Right renal cortex interstitium (tissue), 3 donors: ENCODE measurements at regions not wholly inside any gene's neighbourhood (a gene's known extent, or its start where the extent isn't known, plus 50 kb on each side); places are given as distances from the start of the nearest gene placed in this dataset.

Experiments
- DNase-seq, 3 donors: peaks; one replicate each; pipeline ENCODE4 v3.0.0-alpha.2; 2013; ENCODE audit warnings: low read depth in 3 of 3, low spot score in 2 of 3

DNA sequence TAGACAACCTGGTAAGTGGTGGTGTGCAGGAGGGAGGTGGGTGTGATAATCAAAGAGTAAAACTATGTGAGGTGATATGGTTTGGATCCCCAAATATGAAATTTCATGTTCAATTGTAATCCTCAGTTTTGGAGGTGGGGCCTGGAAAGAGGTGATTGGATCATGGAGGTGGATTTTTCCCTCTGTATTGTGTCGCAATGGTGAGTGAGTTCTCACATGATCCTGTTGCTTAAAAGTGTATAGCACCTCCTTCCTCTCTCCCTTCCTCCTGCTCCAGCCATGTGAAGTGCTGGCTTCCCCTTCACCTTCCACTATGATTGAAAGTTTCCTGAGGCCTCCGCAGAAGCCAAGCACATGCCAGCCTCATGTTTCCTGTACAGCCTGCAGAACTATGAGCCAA is 270.2 kb upstream of the FOXG1 start:
- DNase-seq = no peak

DNA sequence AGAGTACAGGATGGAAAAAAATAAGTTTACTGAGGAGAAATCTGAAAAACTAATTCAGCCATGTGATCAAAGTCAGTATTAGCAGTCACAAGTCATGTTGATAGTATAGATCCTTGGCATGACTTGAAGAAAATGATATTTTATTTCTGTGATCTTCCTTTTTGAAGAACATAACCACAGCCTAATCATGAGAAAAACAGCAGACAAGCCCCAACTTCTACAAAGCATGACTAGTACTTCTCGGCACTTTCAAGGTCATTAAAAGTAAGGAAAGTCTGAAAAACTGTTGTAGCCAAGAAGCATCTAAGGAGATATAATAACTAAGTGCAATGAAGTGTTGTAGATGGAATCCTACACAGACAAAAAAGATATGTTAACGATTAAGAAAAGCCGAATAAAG is 264.1 kb upstream of the FOXG1 start:
- no peak for DNase-seq

DNA sequence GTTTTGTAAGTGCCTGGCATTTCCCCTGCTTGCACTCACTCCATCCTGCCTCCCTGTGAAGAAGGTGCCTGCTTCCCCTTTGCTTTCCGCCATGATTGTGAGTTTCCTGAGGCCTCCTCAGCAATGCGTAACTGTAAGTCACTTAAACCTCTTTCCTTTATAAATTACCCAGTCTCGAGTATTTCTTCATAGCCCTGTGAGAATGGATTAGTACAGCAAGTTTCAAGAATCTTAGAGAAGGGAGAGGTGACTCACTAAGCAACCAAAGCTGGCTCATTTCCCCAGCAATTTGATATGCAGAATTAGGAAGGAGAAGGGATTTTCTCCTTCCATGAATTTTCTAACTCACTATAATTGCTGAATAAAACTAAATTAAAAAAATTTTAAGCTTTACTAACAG is 251.0 kb upstream of the FOXG1 start:
- DNase-seq = no peak

DNA sequence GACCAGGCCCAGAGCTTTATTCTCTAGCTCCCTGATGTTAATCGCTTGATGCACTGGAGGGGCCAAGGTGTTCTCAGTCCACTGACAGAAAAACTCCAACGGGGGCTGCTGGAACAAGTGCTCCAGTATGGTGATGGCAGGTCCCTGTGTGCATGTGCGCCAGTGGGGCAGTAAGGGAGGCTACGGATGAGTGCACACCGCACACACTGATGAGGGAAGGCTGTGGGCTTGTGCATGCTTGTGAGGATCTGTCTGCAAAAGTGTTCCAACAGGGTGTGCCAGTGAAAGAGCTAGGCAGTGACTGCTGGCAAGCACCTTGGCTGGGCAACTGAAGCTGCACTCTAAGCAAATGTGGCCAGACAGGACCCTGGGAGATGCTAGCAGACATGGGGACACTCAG is 229.7 kb upstream of the FOXG1 start:
- DNase-seq = no peak

DNA sequence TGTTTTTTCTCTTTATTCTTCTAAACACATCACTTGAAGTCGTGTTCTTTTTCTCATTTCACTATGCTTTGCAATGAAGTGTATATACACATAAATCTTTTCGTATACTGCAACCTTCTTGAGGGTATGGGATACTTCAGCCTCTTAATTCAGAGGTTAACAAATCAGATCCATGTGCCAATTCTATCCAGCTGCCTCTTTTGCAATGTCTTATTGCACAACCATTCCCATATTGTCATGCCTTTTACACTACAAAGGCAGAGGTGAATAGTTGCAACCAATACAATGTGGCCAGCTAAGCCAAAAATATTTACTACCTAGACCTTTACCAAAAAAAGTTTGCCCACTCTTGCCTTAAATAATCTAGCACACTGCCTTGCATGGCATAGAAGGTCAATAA is 224.5 kb upstream of the FOXG1 start:
- no peak for DNase-seq

DNA sequence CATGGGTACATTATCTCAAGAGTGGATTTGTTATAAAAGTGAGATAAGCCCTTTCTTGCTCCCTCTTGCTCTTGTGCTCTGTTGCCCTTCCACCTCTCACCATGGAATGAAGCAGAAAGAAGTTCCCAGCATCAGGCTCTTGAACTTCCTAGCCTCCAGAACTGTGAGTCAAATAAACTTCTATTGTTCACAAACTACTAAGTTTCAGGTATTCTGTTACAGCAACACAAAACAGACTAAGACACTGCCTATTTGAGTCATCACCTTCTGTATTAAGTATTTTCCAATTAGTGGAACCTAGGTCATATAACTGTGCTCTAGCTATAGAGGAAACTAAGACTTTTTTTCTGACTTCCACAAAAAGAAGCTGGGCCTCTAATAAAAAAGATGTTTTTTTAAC is 201.2 kb upstream of the FOXG1 start:
- no peak for DNase-seq

DNA sequence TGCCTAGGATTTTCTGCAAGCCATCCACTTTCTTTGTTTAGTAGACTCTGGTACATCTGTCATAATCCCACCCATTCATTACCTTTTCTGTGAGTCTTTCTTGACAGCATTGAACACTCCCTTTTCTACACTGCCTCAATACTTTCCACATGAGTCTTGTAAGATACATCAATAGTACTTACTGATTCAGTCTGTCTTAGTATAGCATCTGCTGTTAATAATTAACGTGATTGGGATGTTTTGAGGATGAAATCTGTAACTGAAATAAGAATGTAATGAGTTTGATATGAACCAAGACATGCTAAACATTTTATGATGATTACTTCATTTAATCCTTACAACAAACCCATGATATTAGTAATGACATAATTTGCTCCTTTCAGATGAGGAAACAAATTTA is 196.2 kb upstream of the FOXG1 start:
- DNase-seq = no peak

DNA sequence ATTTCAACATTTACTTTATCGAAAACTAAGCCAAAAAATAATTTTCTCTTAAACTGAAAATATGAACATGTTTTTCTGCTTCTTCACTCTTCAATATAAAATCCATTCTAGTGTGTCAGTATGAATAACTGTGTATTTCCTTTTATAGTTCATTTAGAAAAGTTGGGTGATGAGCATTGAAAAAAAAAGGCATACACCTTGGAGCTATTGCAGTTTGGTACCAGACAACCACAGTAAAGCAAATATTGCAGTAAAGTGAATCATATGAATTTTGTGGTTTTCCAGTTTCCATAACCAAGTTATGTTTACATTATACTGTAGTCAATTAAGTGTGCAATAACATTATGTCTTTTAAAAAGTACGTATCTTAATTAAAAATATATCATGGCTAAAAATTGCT is 195.0 kb upstream of the FOXG1 start:
- no peak for DNase-seq

DNA sequence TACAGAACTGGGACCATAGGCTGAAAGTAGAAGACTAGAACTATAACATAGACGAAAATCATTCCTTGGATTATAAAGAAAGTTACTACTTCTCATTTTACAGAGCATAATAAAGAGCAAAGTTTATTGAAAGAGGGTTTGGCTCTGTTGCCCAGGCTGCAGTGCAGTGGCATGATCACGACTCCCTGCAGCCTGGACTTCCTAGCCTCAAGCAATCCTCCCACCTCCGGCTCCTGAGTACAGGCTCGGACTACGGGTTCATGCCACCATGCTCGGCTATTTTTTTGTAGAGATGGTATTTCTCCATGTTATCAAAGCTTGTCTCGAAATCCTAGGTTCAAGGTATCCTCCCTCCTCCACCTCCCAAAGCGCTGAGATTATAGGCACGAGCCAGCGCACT is 190.1 kb upstream of the FOXG1 start:
- DNase-seq = no peak

DNA sequence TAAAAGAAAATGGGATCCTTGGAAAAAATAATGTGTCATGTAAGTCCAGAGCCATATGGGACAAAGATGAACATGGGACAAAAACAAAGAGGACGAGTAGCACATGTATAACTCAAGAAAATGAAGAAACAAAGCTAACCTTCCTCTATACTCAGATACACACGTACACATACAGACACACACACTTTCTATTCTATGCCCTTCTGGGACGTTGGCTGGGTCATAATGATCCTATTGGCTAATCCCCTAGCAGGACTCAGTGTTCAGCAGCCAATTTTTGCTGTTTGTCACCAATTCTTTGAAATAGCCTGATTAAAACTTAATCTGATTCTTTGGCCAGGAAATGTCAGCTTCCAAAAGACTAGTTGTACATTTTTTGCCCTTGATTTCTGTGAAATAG is 189.4 kb upstream of the FOXG1 start:
- no peak for DNase-seq

DNA sequence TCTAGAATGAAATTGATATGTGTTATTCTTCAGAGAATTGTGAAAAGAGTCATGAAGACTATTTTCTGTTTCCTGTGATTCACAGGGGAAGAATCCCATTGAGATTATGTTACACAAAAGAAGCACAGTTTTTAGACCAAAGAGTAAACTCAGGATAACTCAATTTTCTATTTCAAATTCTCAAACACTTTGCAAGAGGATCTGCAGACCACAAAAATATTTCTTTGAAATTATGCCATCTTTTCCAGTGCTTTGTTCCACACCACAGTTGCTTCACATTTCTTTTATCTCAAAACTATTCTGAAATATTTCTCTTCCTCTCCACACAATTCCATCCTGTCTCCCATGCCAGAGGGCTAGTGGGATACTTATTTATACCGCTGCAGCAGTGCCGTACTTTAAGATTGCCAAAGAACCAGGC is 188.9 kb upstream of the FOXG1 start:
- DNase-seq = no peak

DNA sequence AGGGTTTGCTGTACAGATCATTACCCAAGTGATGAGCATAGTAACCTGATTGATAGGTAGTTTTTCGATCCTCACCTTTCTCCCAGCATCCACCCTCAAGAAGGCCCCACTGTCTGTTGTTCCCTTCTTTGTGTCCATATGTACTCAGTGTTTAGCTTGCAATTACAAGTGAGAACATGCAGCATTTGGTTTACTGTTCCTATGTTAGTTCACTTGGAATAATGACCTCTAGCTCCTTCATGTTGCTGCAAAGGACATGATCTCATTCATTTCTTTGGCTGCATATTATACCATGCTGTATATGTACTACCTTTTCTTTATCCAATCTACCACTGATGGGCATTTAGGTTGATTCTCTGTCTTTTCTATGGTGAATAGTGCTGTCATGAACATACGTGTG is 181.6 kb upstream of the FOXG1 start:
- DNase-seq = no peak

DNA sequence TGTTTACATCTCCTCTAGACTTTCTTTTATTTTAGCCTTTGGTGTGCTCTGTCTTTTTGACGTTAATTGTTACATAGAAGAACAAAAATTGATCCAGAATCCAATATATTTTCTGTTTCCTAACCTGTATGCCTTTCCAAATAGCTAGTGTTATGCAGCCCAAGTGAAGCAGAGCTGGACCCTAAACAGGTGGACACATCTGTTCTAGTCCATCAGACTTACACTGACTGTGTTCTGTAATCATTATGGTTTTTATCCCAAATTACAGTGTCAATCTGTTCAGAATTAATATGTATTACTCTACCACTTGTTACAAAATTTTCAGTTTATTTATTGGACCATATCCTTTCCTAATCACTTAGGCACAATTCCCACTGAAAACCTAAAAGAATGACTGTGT is 176.8 kb upstream of the FOXG1 start:
- DNase-seq = no peak

DNA sequence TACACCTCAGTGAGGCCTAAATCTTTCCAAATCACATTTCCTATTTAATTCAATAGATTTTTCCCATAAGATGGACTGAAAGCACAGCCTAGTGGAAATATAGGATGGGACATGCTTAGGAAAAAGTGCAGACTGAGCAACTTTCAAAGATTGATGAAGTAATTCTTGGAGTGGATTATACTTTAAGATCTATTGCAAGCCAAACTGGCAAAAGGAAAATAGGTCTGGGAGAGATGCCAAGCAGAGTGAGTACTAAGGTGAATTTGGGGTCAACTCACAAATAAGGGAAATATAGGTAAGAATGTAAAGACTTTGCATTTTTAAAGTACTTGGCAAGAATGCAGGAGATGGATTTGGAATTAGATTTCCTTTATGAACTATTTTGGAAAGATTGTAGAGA is 170.2 kb upstream of the FOXG1 start:
- DNase-seq = no peak

DNA sequence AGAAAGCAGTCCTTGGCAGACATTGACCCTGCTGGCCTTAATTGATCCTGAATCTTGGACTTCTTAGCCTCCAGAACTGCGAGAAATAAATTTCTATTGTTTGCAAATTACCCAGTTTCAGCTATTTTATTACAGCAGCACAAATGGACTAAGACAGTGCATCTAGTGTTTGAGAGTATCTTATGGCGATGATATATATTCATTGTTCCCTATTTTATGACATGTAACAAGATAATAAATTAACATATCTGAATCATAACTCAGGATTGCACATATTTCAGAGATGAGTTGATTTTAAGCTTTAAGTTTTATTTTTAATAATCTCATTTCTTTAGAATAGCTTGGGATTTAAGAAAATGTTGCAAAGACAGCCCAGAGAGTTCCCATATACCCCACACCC is 167.4 kb upstream of the FOXG1 start:
- DNase-seq = no peak

DNA sequence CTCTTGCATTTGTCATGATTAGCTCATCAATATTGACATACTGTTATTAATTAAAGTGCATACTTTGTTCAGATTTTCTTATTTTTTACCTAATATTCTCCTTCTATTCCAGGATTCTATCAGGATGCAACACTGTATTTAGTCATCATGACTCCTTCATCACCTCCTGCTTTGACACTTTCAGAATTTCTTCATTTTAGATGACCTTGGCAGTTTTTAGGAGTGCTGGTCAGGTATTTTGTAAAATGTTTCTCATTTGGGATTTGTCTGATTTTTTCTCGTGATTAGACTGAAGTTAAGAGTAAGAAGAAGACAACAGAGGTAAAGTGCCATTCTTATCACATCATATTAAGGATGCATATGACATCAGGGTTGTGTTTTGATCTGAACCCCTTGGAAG is 167.0 kb upstream of the FOXG1 start:
- no peak for DNase-seq

DNA sequence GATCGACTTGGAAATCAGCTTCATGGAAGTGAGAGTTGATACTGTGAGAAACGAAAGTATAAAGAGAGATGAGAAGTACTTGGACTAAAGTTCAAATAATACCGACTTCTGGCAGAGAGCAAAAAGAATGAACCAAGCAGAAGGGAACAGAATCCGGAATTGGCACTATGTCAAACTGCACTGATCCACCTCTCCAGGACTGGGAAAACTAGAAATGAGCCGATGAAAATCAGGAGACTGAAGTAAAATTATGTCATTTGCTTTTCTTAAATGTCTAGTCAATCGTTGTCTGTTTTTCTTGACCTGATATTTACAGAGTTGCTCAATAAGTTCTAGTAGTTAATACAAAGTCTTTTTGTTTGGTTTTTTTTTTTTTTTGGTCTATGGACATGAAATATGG is 163.0 kb upstream of the FOXG1 start:
- DNase-seq = no peak

DNA sequence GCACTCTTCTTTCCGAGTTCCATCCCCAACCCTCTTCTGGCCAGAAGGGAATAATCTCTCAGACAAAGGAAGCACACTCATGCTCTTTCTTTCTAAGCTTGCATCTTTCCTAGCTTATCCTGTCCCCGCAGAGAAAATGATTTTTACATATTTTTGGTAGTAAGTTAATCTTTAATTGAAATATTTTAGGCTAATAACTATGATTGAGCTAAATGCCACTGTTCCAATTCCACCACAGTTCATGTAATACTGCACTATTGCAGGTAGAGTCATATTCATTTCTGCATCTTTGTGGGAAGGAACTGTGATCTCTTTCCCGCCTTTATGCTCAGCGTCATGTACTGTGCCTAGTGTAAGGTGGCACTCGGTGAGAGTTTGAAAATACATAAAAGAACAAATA is 158.9 kb upstream of the FOXG1 start:
- no peak for DNase-seq

DNA sequence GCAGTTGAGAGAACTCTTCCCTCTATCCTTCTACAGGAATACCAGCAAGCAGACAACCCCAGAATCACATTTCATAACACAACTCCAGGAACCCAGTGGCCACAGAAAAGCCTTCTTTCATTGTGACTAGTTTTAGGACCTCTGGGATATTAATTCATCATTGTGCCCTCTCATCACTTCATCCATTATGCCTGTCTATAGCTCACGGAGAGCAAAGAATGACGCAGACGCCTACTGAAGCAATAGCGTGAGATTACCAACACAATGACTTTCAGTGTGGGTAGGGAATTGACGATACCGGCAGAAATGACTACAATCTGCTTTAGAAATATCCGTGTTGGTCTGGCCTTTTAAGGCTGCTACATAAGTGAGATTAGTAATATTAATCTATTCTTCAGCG is 158.1 kb upstream of the FOXG1 start:
- DNase-seq = no peak

DNA sequence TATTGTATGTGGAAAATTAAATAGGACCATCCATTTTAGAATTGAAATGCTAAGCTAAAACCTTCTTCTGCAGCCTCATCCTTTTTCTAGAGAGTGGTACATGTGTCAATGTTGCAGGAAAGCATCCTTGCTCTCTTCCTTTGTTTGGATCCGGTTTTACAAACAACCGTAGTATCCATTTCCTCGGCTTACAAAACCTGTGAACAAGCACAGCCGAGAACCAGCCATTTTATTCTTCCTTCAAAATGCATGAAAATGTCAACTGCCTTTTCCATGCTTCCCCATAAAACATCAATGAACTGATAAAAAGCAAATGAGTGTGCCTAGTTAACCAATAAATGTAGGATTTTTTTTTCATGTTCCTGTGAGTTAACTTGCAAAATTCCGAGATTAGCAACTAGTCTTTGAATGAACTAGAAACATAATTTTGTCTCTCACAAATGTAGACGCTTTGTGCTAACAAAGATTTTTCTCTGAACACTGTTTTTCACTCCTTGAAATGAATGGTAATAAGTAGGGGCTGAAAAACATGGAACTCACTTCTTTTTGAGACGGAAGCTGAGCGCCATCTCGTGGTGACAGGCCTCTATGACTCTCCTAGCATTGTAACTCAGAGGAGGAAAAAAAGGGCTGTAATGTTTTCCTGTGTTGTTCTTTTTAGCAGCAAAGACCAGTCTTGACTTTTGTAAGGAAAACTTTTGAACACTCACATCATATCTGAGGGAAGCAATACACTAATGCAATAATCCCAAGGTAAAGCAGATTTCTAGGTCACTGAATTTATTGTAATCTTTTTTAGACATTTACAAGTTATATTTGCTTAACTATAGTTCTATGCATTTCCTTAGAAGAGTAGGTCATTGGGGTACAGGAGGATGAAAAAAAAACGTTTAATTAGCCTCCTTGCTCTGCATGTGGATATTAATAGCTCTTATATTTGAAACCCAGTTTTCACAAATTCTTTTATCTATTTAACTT is 157.4 kb upstream of the FOXG1 start:
- peak; percentile 45 to 53 (median 48) for DNase-seq

DNA sequence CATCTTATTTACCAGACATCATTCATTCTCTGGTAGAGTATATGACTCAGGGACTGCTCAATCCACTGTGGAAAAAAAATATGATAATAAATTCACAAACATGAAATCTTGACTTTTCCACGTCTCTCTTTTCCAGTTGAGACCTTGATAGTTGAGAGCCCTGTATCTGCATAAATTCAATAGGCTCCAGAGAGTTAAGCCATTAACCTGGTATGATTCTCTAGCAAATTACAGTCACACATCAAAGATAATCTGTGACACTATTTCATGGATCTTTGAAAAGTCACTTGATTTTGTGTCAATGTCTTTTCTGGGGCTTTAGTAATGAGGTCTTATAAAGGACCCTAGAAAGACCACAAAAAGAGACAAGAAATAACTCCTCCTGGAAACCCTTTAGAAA is 154.2 kb upstream of the FOXG1 start:
- no peak for DNase-seq

DNA sequence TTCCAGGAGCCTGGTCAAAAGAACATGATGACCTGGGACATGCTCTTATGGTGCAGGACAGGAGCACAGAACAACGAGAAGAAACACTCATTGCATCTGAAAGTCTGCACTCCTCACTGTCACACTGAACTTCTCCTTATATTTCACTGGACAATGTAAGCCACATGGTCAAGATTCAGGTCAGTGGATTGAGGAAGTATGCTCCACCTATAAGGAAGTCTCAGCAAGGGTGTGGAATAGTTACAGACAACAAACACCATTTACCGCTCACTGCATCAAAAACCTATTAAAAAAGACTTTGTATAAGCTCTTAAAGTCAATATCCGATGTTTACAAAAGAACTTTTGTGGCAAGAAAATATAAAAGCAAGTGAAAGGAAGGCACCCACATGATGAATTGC is 153.1 kb upstream of the FOXG1 start:
- no peak for DNase-seq

DNA sequence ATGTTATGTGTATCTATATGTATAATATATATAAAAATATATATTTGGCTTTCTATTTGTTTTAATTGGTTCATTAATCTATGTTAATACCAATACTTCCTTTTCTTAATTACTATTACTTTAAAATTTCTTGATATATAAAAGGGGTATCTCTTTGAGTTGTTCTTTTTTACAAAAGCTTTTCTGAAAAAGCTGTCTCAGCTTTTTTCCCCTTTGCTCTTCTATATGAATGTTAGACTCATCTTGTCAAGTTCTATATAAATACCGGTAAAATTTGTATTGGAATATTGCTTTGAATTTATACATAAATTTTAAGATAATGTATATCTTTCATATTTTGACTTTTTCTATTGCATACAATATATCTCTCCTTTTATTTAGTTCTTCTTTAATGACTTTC is 139.8 kb upstream of the FOXG1 start:
- no peak for DNase-seq
